ENCODE measurements at regions not wholly inside any gene's neighbourhood (a gene's known extent, or its start where the extent isn't known, plus 50 kb on each side); places are given as distances from the start of the nearest gene placed in this dataset.

GRCh38 chr1:223445402-223445801, 52.2 kb downstream of the CCDC185 start:
- H3K4me3 Mint-ChIP-seq: no peak overlapping the region
- TF ChIP-seq CTCF (conservative IDR thresholded peaks at IDR 0.05): no peak
- H3K9me3 Mint-ChIP-seq: peaks cover 7% of the 10 kb centered on the region
- peaks cover 11% of the 10 kb centered on the region for H3K27me3 Mint-ChIP-seq (ENCODE audit: low read depth)
- H3K4me1 Mint-ChIP-seq: no peaks in the 10 kb centered on the region
- DNase-seq (ENCODE audit: low read depth, low spot score): no peak
- peaks cover 2% of the 10 kb centered on the region for H3K36me3 Mint-ChIP-seq (ENCODE audit: low read depth)
- no peak overlapping the region for H3K27ac Mint-ChIP-seq (ENCODE audit: unreplicated experiment)

GRCh38 chr1:223453902-223454301, 60.7 kb downstream of the CCDC185 start:
- no peak for DNase-seq (ENCODE audit: low read depth, low spot score)
- Mint-ChIP-seq H3K27ac (ENCODE audit: unreplicated experiment) (no peak overlapping the region), H3K4me1 (no peaks in the 10 kb centered on the region), H3K9me3 (peaks cover 5% of the 10 kb centered on the region), H3K4me3 (no peak overlapping the region), H3K27me3 (ENCODE audit: low read depth) (no peaks in the 10 kb centered on the region), H3K36me3 (ENCODE audit: low read depth) (no peaks in the 10 kb centered on the region)
- no peak for TF ChIP-seq CTCF (conservative IDR thresholded peaks at IDR 0.05)

GRCh38 chr1:223454959-223455358, 61.7 kb downstream of the CCDC185 start:
- H3K4me3 Mint-ChIP-seq: no peak overlapping the region
- DNase-seq (ENCODE audit: low read depth, low spot score): no peak
- TF ChIP-seq CTCF (conservative IDR thresholded peaks at IDR 0.05): no peak
- no peaks in the 10 kb centered on the region for H3K36me3 Mint-ChIP-seq (ENCODE audit: low read depth)
- H3K27ac Mint-ChIP-seq (ENCODE audit: unreplicated experiment): no peak overlapping the region
- peaks cover 7% of the 10 kb centered on the region for H3K9me3 Mint-ChIP-seq
- H3K4me1 Mint-ChIP-seq: no peaks in the 10 kb centered on the region
- no peaks in the 10 kb centered on the region for H3K27me3 Mint-ChIP-seq (ENCODE audit: low read depth)

- no peak overlapping the region for H3K27ac Mint-ChIP-seq (ENCODE audit: unreplicated experiment)
Measured at GRCh38 chr1:223455470-223455869, 62.3 kb downstream of the CCDC185 start.

GRCh38 chr1:223456747-223457146, 63.5 kb downstream of the CCDC185 start:
- Mint-ChIP-seq H3K4me3 (no peak overlapping the region), H3K9me3 (peaks cover 7% of the 10 kb centered on the region), H3K36me3 (ENCODE audit: low read depth) (no peaks in the 10 kb centered on the region), H3K27me3 (ENCODE audit: low read depth) (no peaks in the 10 kb centered on the region), H3K27ac (ENCODE audit: unreplicated experiment) (no peak overlapping the region), H3K4me1 (no peaks in the 10 kb centered on the region)
- TF ChIP-seq CTCF (conservative IDR thresholded peaks at IDR 0.05): no peak
- no peak for DNase-seq (ENCODE audit: low read depth, low spot score)

More at GRCh38 chr1:223455470-223455869, 62.3 kb downstream of the CCDC185 start:
- H3K27me3 Mint-ChIP-seq (ENCODE audit: low read depth): no peaks in the 10 kb centered on the region
- peaks cover 7% of the 10 kb centered on the region for H3K9me3 Mint-ChIP-seq
- no peaks in the 10 kb centered on the region for H3K36me3 Mint-ChIP-seq (ENCODE audit: low read depth)
- no peak for TF ChIP-seq CTCF (conservative IDR thresholded peaks at IDR 0.05)
- H3K4me1 Mint-ChIP-seq: no peaks in the 10 kb centered on the region
- DNase-seq (ENCODE audit: low read depth, low spot score): no peak
- no peak overlapping the region for H3K4me3 Mint-ChIP-seq
